ENCODE measurements at regions not wholly inside any gene's neighbourhood (a gene's known extent, or its start where the extent isn't known, plus 50 kb on each side); places are given as distances from the start of the nearest gene placed in this dataset.

GRCh38 chr9:80501635-80502034 lies 929.9 kb downstream of the TLE4 start:
- no peak overlapping the region for H3K4me3 ChIP-seq (ENCODE audit: low read depth, low read length)
- no peak for TF ChIP-seq CTCF (IDR thresholded peaks at IDR 0.05; ENCODE audit: control insufficient read depth, extremely low read depth, insufficient read depth)
- no peak for DNase-seq (ENCODE audit: low read depth)

GRCh38 chr9:80500300-80500699 lies 928.5 kb downstream of the TLE4 start:
- DNase-seq (ENCODE audit: low read depth), result no peak
- H3K4me3 ChIP-seq (ENCODE audit: low read depth, low read length), result no peak overlapping the region
- no peak for TF ChIP-seq CTCF (IDR thresholded peaks at IDR 0.05; ENCODE audit: control insufficient read depth, extremely low read depth, insufficient read depth)

- H3K4me3 ChIP-seq (ENCODE audit: low read depth, low read length), result no peak overlapping the region
- no peak for DNase-seq (ENCODE audit: low read depth)
- no peak for TF ChIP-seq CTCF (IDR thresholded peaks at IDR 0.05; ENCODE audit: control insufficient read depth, extremely low read depth, insufficient read depth)
Observed at GRCh38 chr9:80498001-80498555, 926.3 kb downstream of the TLE4 start.

- no peak for DNase-seq (ENCODE audit: low read depth)
- TF ChIP-seq CTCF (IDR thresholded peaks at IDR 0.05; ENCODE audit: control insufficient read depth, extremely low read depth, insufficient read depth), result no peak
- no peak overlapping the region for H3K4me3 ChIP-seq (ENCODE audit: low read depth, low read length)
Observed at GRCh38 chr9:80496901-80497556, 925.3 kb downstream of the TLE4 start.

- H3K4me3 ChIP-seq (ENCODE audit: low read depth, low read length), result no peak overlapping the region
- no peak for DNase-seq (ENCODE audit: low read depth)
- no peak for TF ChIP-seq CTCF (IDR thresholded peaks at IDR 0.05; ENCODE audit: control insufficient read depth, extremely low read depth, insufficient read depth)
Observed at GRCh38 chr9:80493258-80493657, 921.5 kb downstream of the TLE4 start.

GRCh38 chr9:80492221-80492620 lies 920.5 kb downstream of the TLE4 start:
- TF ChIP-seq CTCF (IDR thresholded peaks at IDR 0.05; ENCODE audit: control insufficient read depth, extremely low read depth, insufficient read depth), result no peak
- DNase-seq (ENCODE audit: low read depth), result peak; percentile 53
- H3K4me3 ChIP-seq (ENCODE audit: low read depth, low read length), result no peak overlapping the region
